Right ventricle myocardium superior (tissue), 1 donor: ENCODE measurements at regions not wholly inside any gene's neighbourhood (a gene's known extent, or its start where the extent isn't known, plus 50 kb on each side); places are given as distances from the start of the nearest gene placed in this dataset.

Source experiments
- ATAC-seq: fragments of 200-7000 bp; cut with Tn5 transposase; one replicate; pipeline ENCODE4 v1.9.1; 2020; ENCODE audit warnings: mild to moderate bottlenecking; ENCODE audit not compliant: poor library complexity
- DNase-seq: peaks from one replicate; pipeline ENCODE4 v3.0.0-alpha.2; 2020
- intact Hi-C: fragments of 100-400 bp; cut with DNase I; formaldehyde crosslinking; loops from one replicate; pipeline ENCODE4 v1.11.2; 2022
- donor health status: DM: no; HTN: yes; CAD: no; lungs with severe emphysema.

- DNase-seq (no peak), ATAC-seq (no peak)
- intact Hi-C loops: no loop called here
Observed at GRCh38 chr4:155616117-155616516, 50.5 kb upstream of the GUCY1A1 start.

- intact Hi-C loops: no loop called here
- ATAC-seq (no peak), DNase-seq (no peak)
Observed at GRCh38 chr4:155615081-155615887, 51.4 kb upstream of the GUCY1A1 start.

GRCh38 chr4:155614111-155614762, 52.4 kb upstream of the GUCY1A1 start:
- DNase-seq (no peak), ATAC-seq (no peak)
- intact Hi-C loops: no loop called here

- intact Hi-C loops: no loop called here
- no peak for DNase-seq
- ATAC-seq: peak; percentile 44
Observed at GRCh38 chr4:155612074-155612473, 54.6 kb upstream of the GUCY1A1 start.

- no peak for DNase-seq
- no peak for ATAC-seq
- intact Hi-C loops: no loop called here
Observed at GRCh38 chr4:155611501-155611900, 55.1 kb upstream of the GUCY1A1 start.

GRCh38 chr4:155610143-155610542, 56.5 kb upstream of the GUCY1A1 start:
- DNase-seq (no peak), ATAC-seq (no peak)
- intact Hi-C loops: no loop called here

- peak; percentile 49 for ATAC-seq
- intact Hi-C loops: no loop called here
- no peak for DNase-seq
Observed at GRCh38 chr4:155609455-155610059, 57.1 kb upstream of the GUCY1A1 start.

- DNase-seq (no peak), ATAC-seq (peak; percentile 62)
- intact Hi-C loops: no loop called here
Observed at GRCh38 chr4:155608225-155608885, 58.3 kb upstream of the GUCY1A1 start.

- intact Hi-C loops: no loop called here
- DNase-seq (no peak), ATAC-seq (no peak)
Observed at GRCh38 chr4:155607481-155607880, 59.2 kb upstream of the GUCY1A1 start.

GRCh38 chr4:155604718-155605626, 61.7 kb upstream of the GUCY1A1 start:
- intact Hi-C loops: no loop called here

GRCh38 chr4:155603360-155603891, 63.2 kb upstream of the GUCY1A1 start:
- intact Hi-C loops: no loop called here
- ATAC-seq: no peak
- no peak for DNase-seq

More at GRCh38 chr4:155604718-155605626, 61.7 kb upstream of the GUCY1A1 start:
- DNase-seq (no peak), ATAC-seq (no peak)

- intact Hi-C loops: no loop called here
- ATAC-seq: no peak
- no peak for DNase-seq
Observed at GRCh38 chr4:155602351-155603140, 64.1 kb upstream of the GUCY1A1 start.

- intact Hi-C loops: no loop called here
- DNase-seq (no peak), ATAC-seq (no peak)
Observed at GRCh38 chr4:155600244-155600643, 66.4 kb upstream of the GUCY1A1 start.

- ATAC-seq (no peak), DNase-seq (no peak)
- intact Hi-C loops: no loop called here
Observed at GRCh38 chr4:155599596-155599995, 67.1 kb upstream of the GUCY1A1 start.

GRCh38 chr4:155599085-155599484, 67.6 kb upstream of the GUCY1A1 start:
- ATAC-seq: no peak

GRCh38 chr4:155597933-155598451, 68.7 kb upstream of the GUCY1A1 start:
- ATAC-seq (no peak), DNase-seq (no peak)
- intact Hi-C loops: no loop called here

More at GRCh38 chr4:155599085-155599484, 67.6 kb upstream of the GUCY1A1 start:
- DNase-seq: no peak
- intact Hi-C loops: no loop called here

GRCh38 chr4:155597281-155597680, 69.4 kb upstream of the GUCY1A1 start:
- DNase-seq: no peak
- ATAC-seq: no peak

More at GRCh38 chr4:155597281-155597680, 69.4 kb upstream of the GUCY1A1 start:
- intact Hi-C loops: no loop called here
